ENCODE measurements at regions not wholly inside any gene's neighbourhood (a gene's known extent, or its start where the extent isn't known, plus 50 kb on each side); places are given as distances from the start of the nearest gene placed in this dataset.

DNA sequence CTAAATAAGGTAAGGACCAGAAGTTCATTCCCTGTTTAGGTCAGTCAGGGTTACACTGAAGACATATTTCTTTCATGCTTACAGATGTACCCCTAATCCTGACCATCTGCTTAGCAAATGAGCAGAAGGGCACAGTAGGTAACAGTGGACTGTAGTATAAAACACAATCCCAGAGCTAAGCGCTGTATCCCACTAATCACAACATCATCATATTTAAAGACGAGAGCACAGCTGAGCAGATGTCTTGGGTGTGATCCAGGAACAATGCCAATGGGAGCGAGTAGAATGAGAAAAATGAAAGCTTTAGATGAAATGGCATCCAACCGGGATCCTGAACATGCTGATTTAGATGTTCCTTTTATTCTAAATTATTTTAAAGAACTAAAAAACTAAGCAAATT, 213.4 kb downstream of the CCER1 start:
- TF ChIP-seq, protein P1, sequence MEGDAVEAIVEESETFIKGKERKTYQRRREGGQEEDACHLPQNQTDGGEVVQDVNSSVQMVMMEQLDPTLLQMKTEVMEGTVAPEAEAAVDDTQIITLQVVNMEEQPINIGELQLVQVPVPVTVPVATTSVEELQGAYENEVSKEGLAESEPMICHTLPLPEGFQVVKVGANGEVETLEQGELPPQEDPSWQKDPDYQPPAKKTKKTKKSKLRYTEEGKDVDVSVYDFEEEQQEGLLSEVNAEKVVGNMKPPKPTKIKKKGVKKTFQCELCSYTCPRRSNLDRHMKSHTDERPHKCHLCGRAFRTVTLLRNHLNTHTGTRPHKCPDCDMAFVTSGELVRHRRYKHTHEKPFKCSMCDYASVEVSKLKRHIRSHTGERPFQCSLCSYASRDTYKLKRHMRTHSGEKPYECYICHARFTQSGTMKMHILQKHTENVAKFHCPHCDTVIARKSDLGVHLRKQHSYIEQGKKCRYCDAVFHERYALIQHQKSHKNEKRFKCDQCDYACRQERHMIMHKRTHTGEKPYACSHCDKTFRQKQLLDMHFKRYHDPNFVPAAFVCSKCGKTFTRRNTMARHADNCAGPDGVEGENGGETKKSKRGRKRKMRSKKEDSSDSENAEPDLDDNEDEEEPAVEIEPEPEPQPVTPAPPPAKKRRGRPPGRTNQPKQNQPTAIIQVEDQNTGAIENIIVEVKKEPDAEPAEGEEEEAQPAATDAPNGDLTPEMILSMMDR (IDR thresholded peaks at IDR 0.05; ENCODE audit: low read length) = no peak
- TF ChIP-seq EZH2 (optimal IDR thresholded peaks at IDR 0.05; ENCODE audit: low read depth, low read length) (no peak), EZH2phosphoT487 (IDR thresholded peaks at IDR 0.05; ENCODE audit: low read length) (no peak)
